ENCODE measurements at regions not wholly inside any gene's neighbourhood (a gene's known extent, or its start where the extent isn't known, plus 50 kb on each side); places are given as distances from the start of the nearest gene placed in this dataset.

- no peak for DNase-seq
Measured at GRCh38 chr13:82772816-82773215, 1109.5 kb downstream of the SLITRK1 start.

- no peak for DNase-seq
Measured at GRCh38 chr13:82766732-82767321, 1115.4 kb downstream of the SLITRK1 start.

GRCh38 chr13:82758044-82758443 is 1124.2 kb downstream of the SLITRK1 start:
- no peak for DNase-seq

DNA sequence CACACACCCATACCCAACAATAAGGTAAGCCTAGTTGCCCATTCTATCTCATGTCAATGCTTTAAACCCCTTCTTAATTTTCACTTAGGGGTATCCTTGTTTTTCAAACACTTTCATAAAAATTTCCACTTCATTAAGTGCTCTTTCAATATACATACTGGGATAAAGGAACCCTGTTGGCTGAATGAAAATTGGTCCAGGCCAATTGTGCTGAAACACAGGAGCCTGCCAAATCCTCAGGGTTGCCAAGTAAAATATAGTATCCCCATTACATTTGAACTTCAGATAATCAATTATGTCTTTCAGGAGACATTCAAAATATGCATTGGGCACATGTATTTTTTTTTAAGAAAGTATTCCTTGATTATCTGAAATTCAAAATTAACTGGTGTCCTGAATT is 1131.1 kb downstream of the SLITRK1 start:
- DNase-seq, result no peak

DNA sequence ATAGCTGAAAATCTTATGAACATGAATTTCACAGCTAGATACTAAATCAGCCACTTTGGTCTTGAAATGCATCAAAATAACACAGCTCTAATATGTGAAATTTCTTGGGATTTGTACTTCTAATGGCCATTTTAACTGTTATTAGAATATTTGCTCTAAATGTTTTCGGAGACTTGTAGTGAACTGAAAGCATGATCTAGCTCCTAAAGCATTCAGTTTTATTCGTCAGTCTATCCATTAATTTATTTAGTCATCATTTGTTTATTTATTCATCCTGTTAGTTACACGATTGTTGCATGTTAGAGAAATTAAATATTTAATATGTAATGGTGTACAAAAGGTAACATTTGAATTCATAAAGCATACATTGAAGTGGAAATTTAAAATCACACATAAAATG is 1132.7 kb downstream of the SLITRK1 start:
- no peak for DNase-seq

DNA sequence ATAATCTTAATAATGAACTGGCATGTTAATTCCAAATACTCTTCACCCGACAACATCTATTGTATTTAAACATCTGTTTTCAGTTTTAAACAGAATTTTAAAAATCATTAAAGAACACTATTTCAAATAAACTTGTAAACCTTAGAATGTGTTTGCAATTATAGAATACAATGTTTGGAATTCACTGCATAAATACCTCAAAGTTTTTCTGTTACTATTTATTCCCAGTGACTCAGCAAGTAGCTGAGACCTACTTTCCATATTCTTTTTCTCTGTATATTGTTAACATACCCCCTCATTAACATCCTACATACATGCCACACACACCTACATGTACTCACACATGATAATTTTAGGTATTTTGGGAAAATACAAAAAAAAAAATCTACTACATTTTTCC is 1134.3 kb downstream of the SLITRK1 start:
- no peak for DNase-seq

DNA sequence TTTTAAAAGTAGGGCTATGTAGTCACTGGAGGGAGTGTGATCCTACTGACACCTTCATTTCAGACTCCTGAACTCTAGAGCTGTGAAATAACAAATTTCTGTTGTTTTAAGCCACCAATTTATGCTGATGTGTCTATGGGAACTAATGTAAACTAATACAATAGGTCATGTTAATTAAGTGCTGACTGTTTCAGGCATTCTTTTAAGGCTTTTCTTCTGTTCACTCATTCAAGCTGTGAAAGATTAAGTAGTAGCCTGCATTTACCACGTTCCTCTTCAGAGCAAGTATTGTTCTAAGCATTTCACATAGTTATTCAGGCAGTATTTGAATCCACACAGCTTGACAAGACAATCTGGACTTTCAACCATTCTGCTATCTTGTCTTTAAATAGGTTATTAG is 1135.0 kb downstream of the SLITRK1 start:
- no peak for DNase-seq

- no peak for DNase-seq
Measured at GRCh38 chr13:82740442-82740841, 1141.8 kb downstream of the SLITRK1 start.

- DNase-seq, result no peak
Measured at GRCh38 chr13:82739881-82740280, 1142.4 kb downstream of the SLITRK1 start.

DNA sequence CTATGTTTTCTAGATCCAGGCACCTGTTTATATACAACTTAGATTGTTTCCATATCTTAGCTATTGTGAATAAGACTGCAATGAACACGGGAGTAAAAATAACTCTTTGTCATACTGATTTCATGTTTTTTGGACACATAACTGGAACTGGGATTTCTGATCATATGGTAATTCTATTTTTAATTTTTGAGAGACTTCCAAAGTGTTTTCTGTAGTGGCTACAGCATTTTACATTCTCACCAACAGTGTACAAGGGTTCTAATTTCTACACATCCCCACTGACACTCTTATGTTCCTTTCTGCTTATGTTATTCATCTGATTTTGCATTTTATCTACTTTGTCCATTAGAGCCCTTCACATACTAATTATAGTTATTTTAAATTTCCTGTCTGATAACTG is 1152.9 kb downstream of the SLITRK1 start:
- no peak for DNase-seq

DNA sequence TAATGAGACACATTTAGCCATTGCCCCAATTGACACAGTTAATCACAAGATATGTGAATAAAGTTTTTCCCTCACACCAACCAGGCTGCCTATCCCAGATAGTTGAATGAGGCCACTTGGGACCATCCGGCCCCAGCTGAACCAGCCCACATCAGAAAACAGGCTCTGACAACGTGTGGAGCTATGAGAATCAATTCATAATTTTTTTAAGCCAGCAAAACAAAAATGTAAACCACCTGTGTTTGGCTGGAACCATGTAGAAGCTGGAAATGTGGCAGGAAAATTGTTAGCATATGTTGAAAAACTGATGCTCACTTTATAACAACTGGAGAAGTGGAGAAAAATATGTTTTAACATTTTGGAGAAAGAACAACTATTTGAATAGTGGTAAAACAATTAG is 1161.3 kb downstream of the SLITRK1 start:
- DNase-seq, result no peak

DNA sequence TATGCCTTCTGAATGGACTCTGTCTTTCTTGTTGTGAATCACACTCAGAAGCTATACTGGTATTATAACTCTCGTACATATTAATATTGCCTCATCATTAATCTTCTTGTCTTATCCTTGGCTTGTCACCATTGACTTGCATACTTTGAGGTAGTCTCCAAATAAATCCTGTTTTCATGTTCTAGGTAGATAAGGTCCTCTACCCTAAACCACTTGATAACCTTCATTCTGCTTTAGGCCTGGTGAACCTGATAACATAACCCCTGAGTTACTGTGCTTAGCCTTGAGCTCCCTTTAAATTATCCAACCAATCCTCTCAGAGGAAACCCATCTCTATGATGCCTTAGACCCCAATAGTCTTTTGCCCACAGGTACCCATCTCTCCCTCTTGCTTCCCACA is 1162.3 kb downstream of the SLITRK1 start:
- no peak for DNase-seq

DNA sequence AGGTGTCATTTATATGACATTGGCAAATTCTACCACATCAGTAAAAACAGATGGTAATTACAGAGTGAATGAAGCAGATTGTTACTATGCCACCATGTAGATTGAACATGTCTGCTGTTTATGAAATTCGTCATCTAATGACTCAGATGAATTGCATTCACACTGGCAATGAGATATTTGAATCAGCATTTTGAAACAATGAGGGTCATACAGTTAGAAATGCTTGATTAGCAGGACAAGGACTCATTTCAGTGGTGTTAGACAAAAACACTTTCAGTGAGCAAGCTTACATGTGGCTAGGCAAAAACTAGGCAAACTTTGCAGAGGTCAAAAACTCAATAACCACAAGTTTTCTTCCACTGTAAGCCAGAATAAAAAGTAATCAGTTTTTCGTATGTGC is 1165.0 kb downstream of the SLITRK1 start:
- no peak for DNase-seq

DNA sequence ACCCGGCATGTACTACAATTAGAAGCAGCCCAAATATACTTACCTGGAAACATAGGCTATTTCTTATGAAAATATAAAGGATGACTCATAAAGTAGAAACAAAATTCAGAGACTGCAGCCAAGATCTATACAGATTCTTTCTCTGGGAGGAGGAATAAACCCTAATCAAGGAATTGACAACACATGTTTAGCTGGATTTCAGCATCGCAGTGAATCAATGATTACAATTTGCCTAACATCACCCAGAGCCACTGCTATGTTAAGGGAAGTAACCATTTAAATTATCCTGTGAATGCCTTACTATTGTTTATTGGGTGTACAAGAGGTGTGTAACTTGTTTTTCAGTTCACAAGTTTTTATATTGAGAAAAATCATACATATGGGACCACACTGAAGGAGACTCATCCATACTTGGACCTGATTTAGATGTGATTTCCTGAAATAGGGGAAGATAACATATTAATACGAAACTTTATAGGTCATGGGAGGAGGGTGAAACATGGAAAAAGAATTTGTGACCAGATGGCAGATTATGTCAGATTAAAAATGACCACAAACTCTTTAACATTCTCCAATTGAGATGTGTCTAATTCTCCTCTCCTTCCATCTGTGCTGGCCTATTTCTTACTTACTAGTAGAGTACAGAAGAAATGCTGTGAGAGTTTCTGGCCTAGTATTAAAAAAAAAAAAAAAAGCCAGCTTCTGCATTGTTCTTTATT is 1168.4 kb downstream of the SLITRK1 start:
- DNase-seq, result no peak

DNA sequence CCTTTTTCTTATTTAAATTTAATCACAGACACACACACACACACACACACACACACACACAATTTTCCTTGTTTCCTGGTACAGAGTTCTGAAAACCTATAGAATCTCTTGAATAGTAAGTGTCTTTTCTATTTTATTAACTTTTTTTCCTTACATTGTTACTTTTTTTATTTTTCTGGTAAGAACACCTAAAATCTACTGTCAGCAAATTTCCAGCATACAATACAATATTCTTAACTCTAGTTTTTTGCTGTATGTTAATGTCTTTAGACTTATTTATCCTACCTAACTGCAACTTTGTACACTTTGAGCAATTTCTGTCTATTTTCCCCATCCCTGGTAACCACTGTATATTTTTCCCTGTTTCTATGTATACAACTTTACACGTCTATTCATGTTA is 1179.8 kb downstream of the SLITRK1 start:
- no peak for DNase-seq

- no peak for DNase-seq
Measured at GRCh38 chr13:82701020-82701419, 1181.3 kb downstream of the SLITRK1 start.

GRCh38 chr13:82698941-82699340 is 1183.3 kb downstream of the SLITRK1 start:
- no peak for DNase-seq

GRCh38 chr13:82698383-82698782 is 1183.9 kb downstream of the SLITRK1 start:
- DNase-seq, result no peak

DNA sequence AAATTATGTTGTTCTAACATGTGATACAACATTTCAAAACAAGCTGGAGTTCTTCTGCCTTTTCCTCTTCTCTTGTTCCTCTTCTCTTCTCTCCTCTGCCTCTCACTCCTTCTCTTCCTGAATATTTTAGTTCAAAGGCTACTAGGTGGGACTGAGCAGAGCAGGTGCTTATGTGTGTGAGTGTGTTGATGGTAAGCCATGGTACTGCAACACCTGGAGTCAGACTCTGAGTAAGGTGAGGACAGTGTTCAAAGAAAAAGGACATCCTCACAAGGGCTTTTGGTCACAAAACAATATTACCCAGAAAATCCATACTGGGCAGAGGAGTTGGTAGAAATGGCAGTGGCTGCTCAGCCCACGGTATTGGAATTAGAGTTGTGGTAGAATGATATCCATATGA is 1188.7 kb downstream of the SLITRK1 start:
- DNase-seq, result no peak

- no peak for DNase-seq
Measured at GRCh38 chr13:82688400-82688994, 1193.8 kb downstream of the SLITRK1 start.

- DNase-seq, result no peak
Measured at GRCh38 chr13:82687884-82688283, 1194.4 kb downstream of the SLITRK1 start.

- no peak for DNase-seq
Measured at GRCh38 chr13:82681535-82681934, 1200.7 kb downstream of the SLITRK1 start.

- DNase-seq, result no peak
Measured at GRCh38 chr13:82678052-82678451, 1204.2 kb downstream of the SLITRK1 start.

GRCh38 chr13:82675024-82675423 is 1207.2 kb downstream of the SLITRK1 start:
- DNase-seq, result no peak

- no peak for DNase-seq
Measured at GRCh38 chr13:82674546-82674945, 1207.7 kb downstream of the SLITRK1 start.

Measured in CD4-positive, alpha-beta T cell treated with Interleukin-15 for 1 hour (primary cell).